ENCODE measurements at regions not wholly inside any gene's neighbourhood (a gene's known extent, or its start where the extent isn't known, plus 50 kb on each side); places are given as distances from the start of the nearest gene placed in this dataset.

- no peak for DNase-seq (ENCODE audit: extremely low spot score)
- ChIA-PET POLR2A (no interaction called here), CTCF (interaction anchor here (1.2 kb wide), 1 partner anchor 12 kb away, joined by 4 read pairs; no protein-coding TSS in a partner anchor)
- TF ChIP-seq CTCF (IDR thresholded peaks at IDR 0.05; ENCODE audit: control extremely low read depth, extremely low read depth, low read depth, missing control alignments): no peak
Measured at GRCh38 chr2:221212105-221212504, 360.0 kb downstream of the EPHA4 start.

- DNase-seq (ENCODE audit: extremely low spot score): no peak
- POLR2A ChIA-PET: no interaction called here
- no peak for TF ChIP-seq CTCF (IDR thresholded peaks at IDR 0.05; ENCODE audit: control extremely low read depth, extremely low read depth, low read depth, missing control alignments)
- CTCF ChIA-PET: interaction anchor here (1.2 kb wide), 1 partner anchor 461 kb away, joined by 3 read pairs; no protein-coding TSS in a partner anchor
Measured at GRCh38 chr2:221215487-221215886, 356.6 kb downstream of the EPHA4 start.

GRCh38 chr2:221216636-221217035 is 355.5 kb downstream of the EPHA4 start:
- no peak for TF ChIP-seq CTCF (IDR thresholded peaks at IDR 0.05; ENCODE audit: control extremely low read depth, extremely low read depth, low read depth, missing control alignments)
- CTCF ChIA-PET: interaction anchor here (1.2 kb wide), 1 partner anchor 460 kb away, joined by 3 read pairs; no protein-coding TSS in a partner anchor
- DNase-seq (ENCODE audit: extremely low spot score): no peak
- POLR2A ChIA-PET: no interaction called here

GRCh38 chr2:221225752-221226151 is 346.4 kb downstream of the EPHA4 start:
- ChIA-PET POLR2A (no interaction called here), CTCF (no interaction called here)
- DNase-seq (ENCODE audit: extremely low spot score): no peak
- TF ChIP-seq CTCF (IDR thresholded peaks at IDR 0.05; ENCODE audit: control extremely low read depth, extremely low read depth, low read depth, missing control alignments): no peak

GRCh38 chr2:221228214-221228769 is 343.8 kb downstream of the EPHA4 start:
- no peak for DNase-seq (ENCODE audit: extremely low spot score)
- CTCF ChIA-PET: no interaction called here
- POLR2A ChIA-PET: no interaction called here
- no peak for TF ChIP-seq CTCF (IDR thresholded peaks at IDR 0.05; ENCODE audit: control extremely low read depth, extremely low read depth, low read depth, missing control alignments)

- DNase-seq (ENCODE audit: extremely low spot score): no peak
- CTCF ChIA-PET: no interaction called here
- no peak for TF ChIP-seq CTCF (IDR thresholded peaks at IDR 0.05; ENCODE audit: control extremely low read depth, extremely low read depth, low read depth, missing control alignments)
- POLR2A ChIA-PET: no interaction called here
Measured at GRCh38 chr2:221229099-221229498, 343.0 kb downstream of the EPHA4 start.

Measured in GM10248 (cell line).